GM21515 (cell line): ENCODE measurements at regions not wholly inside any gene's neighbourhood (a gene's known extent, or its start where the extent isn't known, plus 50 kb on each side); places are given as distances from the start of the nearest gene placed in this dataset.

ENCODE experiments used
- ATAC-seq: cut with Tn5 transposase; IDR thresholded peaks from one replicate; pipeline ENCODE4 v1.9.1; 2021; ENCODE audit not compliant: unreplicated experiment

DNA sequence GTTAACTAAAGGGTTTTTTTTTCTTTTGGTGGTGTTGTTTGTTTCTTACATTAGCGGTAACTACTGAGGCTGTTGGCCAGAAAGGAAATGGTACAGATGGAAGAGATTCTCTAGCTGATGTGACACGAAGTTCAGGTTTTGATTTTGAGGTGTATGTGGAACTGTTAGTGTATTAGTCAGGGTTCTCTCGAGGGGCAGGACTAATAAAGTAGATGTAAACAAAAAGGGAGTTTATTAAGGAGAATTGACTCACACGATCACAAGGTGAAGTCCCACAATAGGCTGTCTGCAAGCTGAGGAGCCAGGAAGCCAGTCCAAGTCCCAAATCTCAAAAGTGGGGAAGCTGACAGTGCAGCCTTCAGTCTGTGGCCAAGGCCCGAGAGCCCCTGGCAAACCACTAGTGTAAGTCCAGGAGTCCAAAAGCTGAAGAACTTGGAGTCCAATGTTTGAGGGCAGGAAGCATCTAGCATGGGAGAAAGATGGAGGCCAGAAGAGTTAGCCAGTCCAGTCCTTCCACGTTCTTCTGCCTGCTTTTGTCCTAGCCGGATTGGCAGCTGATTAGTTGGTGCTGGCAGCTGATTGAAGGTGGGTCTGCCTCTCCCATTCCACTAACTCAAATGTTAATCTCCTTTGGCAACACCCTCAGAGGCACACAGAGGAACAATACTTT, 577.6 kb downstream of the EFNB2 start:
- ATAC-seq, result no peak

DNA sequence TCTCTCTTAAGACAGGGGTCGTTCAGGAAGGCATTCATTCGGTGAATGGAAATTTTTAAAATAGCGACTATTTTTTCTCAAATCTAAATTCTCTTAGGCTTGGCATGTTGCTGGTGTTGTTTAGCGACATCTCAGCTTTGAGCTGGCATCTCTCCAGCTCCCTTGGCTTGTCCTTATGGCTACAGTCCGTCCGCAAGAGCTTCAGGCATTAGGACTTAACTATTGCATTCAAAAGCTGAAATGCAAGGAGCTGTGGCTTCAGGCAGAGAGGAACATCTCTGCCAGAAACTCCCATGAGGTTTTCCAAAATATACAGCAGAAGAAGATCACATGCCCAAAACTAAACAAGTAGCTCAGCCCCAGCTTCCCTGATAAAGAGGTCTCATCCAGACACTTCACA, 578.5 kb downstream of the EFNB2 start:
- no peak for ATAC-seq

DNA sequence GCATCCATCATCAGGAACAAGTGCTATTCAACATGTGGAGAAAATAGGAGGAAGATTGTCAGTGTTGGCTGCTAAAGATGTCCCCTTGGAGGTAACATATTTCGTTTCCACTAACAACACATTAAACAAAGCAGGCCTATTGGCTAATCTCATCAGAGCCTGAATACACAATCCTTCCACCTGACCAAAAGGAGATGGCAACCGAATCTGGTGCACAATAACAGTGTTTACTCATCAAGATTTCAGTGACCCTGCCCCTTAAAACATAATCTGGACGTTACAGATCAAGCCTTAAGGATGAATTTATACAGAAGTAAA, 582.5 kb downstream of the EFNB2 start:
- no peak for ATAC-seq

- no peak for ATAC-seq
Measured at GRCh38 chr13:105952233-105952972, 583.1 kb downstream of the EFNB2 start.

- no peak for ATAC-seq
Measured at GRCh38 chr13:105948143-105948542, 587.3 kb downstream of the EFNB2 start.

DNA sequence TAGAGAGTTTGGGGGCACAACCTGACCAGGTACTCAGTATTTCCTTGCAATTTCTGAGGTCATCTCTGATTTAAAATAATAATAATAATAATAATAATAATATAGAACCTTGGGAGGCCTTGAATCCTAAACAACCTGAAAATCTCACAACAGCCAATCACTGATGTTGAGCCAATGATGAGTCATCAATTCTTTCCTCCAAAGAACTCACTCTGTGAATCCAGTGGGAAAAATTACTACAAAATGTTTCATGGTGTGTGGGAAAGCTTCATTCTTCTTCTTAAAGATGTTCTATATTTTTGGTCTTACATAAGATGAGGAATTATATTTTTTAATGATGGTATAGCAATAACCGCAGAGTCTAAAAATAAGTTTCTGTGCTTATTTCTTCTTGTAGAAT, 594.6 kb downstream of the EFNB2 start:
- ATAC-seq, result no peak

- no peak for ATAC-seq
Measured at GRCh38 chr13:105937451-105937850, 598.0 kb downstream of the EFNB2 start.

GRCh38 chr13:105936816-105937215, 598.6 kb downstream of the EFNB2 start:
- no peak for ATAC-seq

DNA sequence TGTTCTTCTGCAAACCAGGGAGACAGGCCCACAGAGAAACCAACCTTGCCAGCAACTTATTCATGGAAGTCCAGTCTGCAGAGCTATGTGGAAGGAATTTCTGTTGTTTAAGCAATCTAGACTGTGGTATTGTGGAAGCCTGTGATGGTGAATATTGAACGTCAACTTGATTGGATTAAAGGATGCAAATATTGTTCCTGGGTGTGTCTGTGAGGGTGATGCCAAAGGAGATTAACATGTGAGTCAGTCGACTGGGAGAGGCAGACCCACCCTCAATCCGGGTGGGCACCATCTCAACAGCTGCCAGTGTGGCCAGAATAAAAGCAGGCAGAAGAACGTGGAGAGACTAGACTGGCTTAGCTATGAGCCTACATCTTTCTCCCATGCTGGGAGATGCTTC, 606.0 kb downstream of the EFNB2 start:
- ATAC-seq, result no peak

DNA sequence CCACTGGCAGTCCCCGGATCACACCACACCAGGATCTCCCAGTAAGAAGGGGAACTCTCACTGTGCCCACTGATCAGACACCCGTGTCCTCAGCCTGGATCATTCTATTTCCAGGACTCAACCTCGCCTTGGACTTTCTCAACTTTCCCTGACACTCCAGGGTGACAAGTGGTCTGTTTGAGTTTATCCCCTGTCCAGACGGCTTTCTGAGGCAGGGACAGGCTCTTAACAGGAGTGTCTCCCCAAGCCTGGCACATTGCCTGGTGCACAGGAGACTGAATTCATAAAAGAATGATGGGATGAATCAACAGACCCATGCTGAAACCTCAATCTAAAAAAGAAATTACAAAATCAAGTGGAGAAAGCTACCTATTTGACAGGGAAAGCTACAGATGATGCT, 606.6 kb downstream of the EFNB2 start:
- no peak for ATAC-seq

GRCh38 chr13:105928048-105928447, 607.4 kb downstream of the EFNB2 start:
- no peak for ATAC-seq

- no peak for ATAC-seq
Measured at GRCh38 chr13:105925496-105925895, 610.0 kb downstream of the EFNB2 start.

DNA sequence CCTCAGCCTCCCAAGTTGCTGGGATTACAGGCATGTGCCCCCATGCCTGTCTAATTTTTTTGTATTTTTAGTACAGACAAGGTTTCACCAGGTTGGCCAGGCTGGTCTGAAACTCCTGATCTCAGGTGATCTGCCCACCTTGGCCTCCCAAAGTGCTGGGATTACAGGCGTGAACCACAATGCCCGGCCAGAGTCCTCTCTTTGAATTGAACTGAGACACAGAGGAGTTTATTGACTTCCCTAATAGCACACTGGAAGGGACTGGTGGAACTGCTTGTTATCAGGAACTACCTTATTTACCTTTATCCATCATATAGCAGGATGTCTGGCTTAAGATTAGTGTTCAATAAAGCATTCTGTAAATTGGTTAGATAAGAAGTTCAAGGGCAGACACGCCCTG, 613.8 kb downstream of the EFNB2 start:
- no peak for ATAC-seq

GRCh38 chr13:105920370-105920769, 615.1 kb downstream of the EFNB2 start:
- ATAC-seq, result no peak

GRCh38 chr13:105918842-105919741, 616.4 kb downstream of the EFNB2 start:
- ATAC-seq, result no peak

GRCh38 chr13:105915146-105915850, 620.2 kb downstream of the EFNB2 start:
- ATAC-seq, result no peak

- no peak for ATAC-seq
Measured at GRCh38 chr13:105914291-105915036, 621.0 kb downstream of the EFNB2 start.

DNA sequence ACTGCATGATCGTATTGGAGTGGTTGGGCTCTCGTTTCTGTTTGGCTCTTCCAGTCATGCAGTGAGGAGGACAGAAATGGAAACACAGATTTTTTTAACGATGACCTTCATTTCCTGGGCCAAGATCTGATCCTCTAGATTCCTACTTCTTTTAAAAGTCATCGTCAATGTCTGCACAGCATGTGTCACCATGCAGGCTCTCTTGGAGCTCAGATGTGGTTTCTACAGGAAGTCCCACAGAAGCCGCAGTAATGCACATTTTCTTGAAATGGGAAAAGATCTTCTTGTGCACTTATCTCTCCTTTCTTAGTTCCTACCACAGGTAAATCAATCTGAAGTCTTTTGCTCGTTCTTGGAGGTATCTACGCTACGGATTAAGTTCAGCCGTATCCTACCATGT, 626.9 kb downstream of the EFNB2 start:
- no peak for ATAC-seq

DNA sequence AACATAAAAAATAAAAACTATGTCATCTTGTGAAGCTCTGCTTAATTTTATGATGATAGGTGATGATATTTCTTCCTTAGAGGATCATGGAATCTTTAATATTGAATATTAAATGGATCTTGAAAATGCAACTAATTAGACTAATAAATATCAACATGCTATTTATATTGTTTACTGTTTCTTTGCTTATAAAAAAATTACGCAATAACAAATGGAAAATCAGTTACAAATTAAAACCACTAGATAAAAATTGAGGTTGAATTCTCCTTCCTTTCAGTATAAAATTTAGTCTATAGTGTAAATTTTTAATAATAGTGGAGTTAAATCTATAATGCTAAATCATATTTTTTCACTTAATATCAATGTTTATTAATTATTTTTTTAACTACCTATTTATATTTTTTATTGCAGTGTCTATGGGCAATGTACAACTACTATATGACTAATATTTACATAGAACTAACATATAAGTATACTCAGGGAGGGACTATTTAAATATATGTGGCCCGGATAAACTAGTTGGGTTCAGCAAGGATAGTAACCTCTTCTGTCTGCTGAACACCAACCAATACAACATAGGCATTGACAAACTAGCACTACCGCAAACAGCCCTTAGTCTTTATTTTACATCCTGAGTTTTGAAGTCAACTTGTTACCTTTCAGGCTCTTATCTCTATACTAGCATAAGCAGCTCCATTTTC, 628.0 kb downstream of the EFNB2 start:
- ATAC-seq, result no peak

DNA sequence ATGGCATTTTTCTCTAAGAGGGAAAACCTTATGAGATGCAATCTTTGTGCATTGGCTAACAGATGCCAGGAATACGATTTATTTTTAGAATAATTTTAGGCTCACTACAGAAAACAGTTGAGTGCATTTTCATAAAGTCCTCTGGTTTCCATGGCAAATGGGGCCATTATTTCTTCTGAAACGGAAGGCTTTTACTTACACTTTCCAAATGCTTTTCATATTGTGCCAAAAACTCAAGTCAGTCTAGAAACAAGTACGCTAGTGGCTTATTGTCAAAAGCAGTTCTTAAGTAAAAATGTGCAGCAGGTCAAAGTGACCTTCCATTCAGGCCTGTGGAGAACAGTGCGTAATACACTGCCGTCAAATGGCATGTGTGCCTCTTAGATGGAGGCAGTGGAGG, 628.7 kb downstream of the EFNB2 start:
- no peak for ATAC-seq
